ENCODE measurements at regions not wholly inside any gene's neighbourhood (a gene's known extent, or its start where the extent isn't known, plus 50 kb on each side); places are given as distances from the start of the nearest gene placed in this dataset.

- in situ Hi-C loops (cut with MboI; ENCODE audit: low pct_unique_long_range_greater_than_20kb, low sequenced_read_pairs, unreplicated experiment) = no loop called here
Observed at GRCh38 chr13:111650626-111651025, 330.2 kb downstream of the TEX29 start.

DNA sequence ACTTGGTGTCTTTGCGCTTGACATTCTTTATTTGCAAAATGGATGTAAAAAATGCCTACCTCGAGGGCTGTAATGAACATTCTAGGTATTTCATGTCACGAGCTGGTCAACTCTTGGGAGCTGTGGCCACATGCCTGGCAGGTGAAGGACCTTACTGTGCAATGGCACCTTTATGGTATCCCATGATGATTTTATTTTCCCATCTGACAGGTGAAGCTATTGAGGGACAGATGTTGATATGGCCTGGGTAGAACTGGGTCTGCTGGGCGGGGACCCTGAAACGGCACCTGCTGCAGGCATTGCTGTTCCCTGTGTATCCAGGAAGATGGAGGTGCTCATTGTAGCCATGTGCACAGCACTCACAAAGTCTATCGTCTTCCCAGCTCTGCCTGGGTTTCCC, 332.2 kb downstream of the TEX29 start:
- TF ChIP-seq, protein P1, sequence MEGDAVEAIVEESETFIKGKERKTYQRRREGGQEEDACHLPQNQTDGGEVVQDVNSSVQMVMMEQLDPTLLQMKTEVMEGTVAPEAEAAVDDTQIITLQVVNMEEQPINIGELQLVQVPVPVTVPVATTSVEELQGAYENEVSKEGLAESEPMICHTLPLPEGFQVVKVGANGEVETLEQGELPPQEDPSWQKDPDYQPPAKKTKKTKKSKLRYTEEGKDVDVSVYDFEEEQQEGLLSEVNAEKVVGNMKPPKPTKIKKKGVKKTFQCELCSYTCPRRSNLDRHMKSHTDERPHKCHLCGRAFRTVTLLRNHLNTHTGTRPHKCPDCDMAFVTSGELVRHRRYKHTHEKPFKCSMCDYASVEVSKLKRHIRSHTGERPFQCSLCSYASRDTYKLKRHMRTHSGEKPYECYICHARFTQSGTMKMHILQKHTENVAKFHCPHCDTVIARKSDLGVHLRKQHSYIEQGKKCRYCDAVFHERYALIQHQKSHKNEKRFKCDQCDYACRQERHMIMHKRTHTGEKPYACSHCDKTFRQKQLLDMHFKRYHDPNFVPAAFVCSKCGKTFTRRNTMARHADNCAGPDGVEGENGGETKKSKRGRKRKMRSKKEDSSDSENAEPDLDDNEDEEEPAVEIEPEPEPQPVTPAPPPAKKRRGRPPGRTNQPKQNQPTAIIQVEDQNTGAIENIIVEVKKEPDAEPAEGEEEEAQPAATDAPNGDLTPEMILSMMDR (IDR thresholded peaks at IDR 0.05; ENCODE audit: extremely low read depth, insufficient read depth, missing control alignments) = no peak
- DNase-seq (ENCODE audit: low spot score) = no peak
- in situ Hi-C loops (cut with MboI; ENCODE audit: low pct_unique_long_range_greater_than_20kb, low sequenced_read_pairs, unreplicated experiment) = no loop called here

More at GRCh38 chr13:111650626-111651025, 330.2 kb downstream of the TEX29 start:
- DNase-seq (ENCODE audit: low spot score) = no peak
- TF ChIP-seq, protein P1 (IDR thresholded peaks at IDR 0.05; ENCODE audit: extremely low read depth, insufficient read depth, missing control alignments) = no peak

GRCh38 chr13:111654531-111654930, 334.1 kb downstream of the TEX29 start:
- TF ChIP-seq, protein P1 (IDR thresholded peaks at IDR 0.05; ENCODE audit: extremely low read depth, insufficient read depth, missing control alignments) = no peak
- no peak for DNase-seq (ENCODE audit: low spot score)
- in situ Hi-C loops (cut with MboI; ENCODE audit: low pct_unique_long_range_greater_than_20kb, low sequenced_read_pairs, unreplicated experiment) = no loop called here

GRCh38 chr13:111656439-111656838, 336.0 kb downstream of the TEX29 start:
- in situ Hi-C loops (cut with MboI; ENCODE audit: low pct_unique_long_range_greater_than_20kb, low sequenced_read_pairs, unreplicated experiment) = no loop called here

GRCh38 chr13:111657013-111657412, 336.6 kb downstream of the TEX29 start:
- DNase-seq (ENCODE audit: low spot score) = no peak
- in situ Hi-C loops (cut with MboI; ENCODE audit: low pct_unique_long_range_greater_than_20kb, low sequenced_read_pairs, unreplicated experiment) = no loop called here
- TF ChIP-seq, protein P1 (IDR thresholded peaks at IDR 0.05; ENCODE audit: extremely low read depth, insufficient read depth, missing control alignments) = no peak

More at GRCh38 chr13:111656439-111656838, 336.0 kb downstream of the TEX29 start:
- TF ChIP-seq, protein P1 (IDR thresholded peaks at IDR 0.05; ENCODE audit: extremely low read depth, insufficient read depth, missing control alignments) = no peak
- no peak for DNase-seq (ENCODE audit: low spot score)

DNA sequence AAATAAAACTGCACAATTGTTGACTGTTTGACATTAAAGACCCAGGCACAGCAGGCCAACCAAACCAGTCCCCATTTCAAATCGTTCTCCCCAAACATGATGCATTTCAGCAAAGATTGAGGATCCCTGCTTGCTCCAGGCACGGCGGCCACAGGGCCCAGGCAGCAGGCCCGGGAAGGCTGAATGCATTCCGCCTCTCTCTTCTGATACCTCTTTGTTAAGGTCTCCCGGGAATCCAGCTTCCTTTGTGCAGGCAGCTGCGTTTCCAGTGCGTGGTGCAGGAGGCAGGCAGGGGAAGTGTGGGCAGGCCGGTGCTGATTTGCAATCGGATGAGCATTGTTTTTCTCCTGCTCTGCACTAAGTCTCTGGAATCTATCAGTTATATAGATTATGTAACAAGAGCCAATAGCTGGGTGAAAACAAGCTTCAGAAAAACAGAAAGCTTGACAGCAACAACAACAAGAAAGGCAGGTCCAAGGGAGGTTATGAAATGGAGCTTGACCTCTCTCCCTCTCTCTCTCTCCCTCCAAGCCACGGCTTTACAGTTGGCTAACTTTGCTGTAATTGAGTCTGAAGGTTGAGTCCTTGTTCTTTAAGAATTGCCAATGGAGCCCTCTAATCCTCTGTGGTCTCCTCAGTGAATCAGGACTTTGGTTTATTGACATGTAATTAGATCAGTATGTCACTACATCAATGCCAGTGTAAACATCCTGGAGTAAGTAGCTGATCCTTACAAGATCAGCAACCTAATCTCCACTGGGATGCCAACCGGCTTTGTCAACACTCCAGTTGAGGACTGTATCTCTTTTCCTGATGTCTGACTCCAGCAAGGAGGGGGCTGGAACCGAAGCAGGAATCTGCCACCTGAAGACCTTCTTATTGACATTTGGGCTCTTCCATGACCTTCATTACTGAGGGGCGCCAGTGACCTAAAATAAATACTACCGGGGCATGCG, 338.0 kb downstream of the TEX29 start:
- TF ChIP-seq, protein P1 (IDR thresholded peaks at IDR 0.05; ENCODE audit: extremely low read depth, insufficient read depth, missing control alignments) = no peak
- DNase-seq (ENCODE audit: low spot score) = no peak
- in situ Hi-C loops (cut with MboI; ENCODE audit: low pct_unique_long_range_greater_than_20kb, low sequenced_read_pairs, unreplicated experiment) = no loop called here
